Smooth muscle cell (in vitro differentiated cells): ENCODE measurements at regions not wholly inside any gene's neighbourhood (a gene's known extent, or its start where the extent isn't known, plus 50 kb on each side); places are given as distances from the start of the nearest gene placed in this dataset.

ENCODE experiments used
- DNase-seq: peaks from one replicate; lab custom pipeline; 2025; ENCODE audit not compliant: unreplicated experiment; lab: John Stamatoyannopoulos, UW
- H2AFZ ChIP-seq: fragments of 200-600 bp; sonication (generic); 2 replicates; pipeline ENCODE4 v1.6.0; 2016; ENCODE audit warnings: antibody characterized with exemption, low read depth, mild to moderate bottlenecking
- H3F3A ChIP-seq: fragments of 200-600 bp; sonication (generic); 2 replicates; pipeline ENCODE4 v1.6.0; 2017; ENCODE audit warnings: antibody characterized with exemption, low read depth
- H3K27ac ChIP-seq: fragments of 200-600 bp; sonication (generic); 2 replicates; pipeline ENCODE4 v1.5.1; 2016; ENCODE audit warnings: low read depth, mild to moderate bottlenecking
- H3K27me3 ChIP-seq: fragments of 200-600 bp; sonication (generic); 2 replicates; pipeline ENCODE4 v1.6.1; 2016; ENCODE audit warnings: low read depth, mild to moderate bottlenecking
- H3K36me3 ChIP-seq: fragments of 200-600 bp; sonication (generic); 2 replicates; pipeline ENCODE4 v1.5.1; 2016; ENCODE audit warnings: low read depth
- H3K4me1 ChIP-seq: fragments of 200-600 bp; sonication (generic); 2 replicates; pipeline ENCODE4 v1.5.1; 2016; ENCODE audit warnings: low read depth
- H3K4me2 ChIP-seq: fragments of 200-600 bp; sonication (generic); 2 replicates; pipeline ENCODE4 v1.6.0; 2016; ENCODE audit warnings: mild to moderate bottlenecking
- H3K4me3 ChIP-seq: fragments of 200-600 bp; sonication (generic); 2 replicates; pipeline ENCODE4 v1.5.1; 2016; ENCODE audit warnings: mild to moderate bottlenecking
- H3K79me2 ChIP-seq: fragments of 200-600 bp; sonication (generic); 2 replicates; pipeline ENCODE4 v1.6.0; 2016; ENCODE audit warnings: low read depth, mild to moderate bottlenecking
- H3K9ac ChIP-seq: fragments of 200-600 bp; sonication (generic); 2 replicates; pipeline ENCODE4 v1.6.0; 2016; ENCODE audit warnings: low read depth
- H3K9me3 ChIP-seq: fragments of 200-600 bp; sonication (generic); replicated peaks from 2 replicates; pipeline ENCODE4 v1.5.1; 2016; ENCODE audit warnings: low read depth
- H4K20me1 ChIP-seq: fragments of 200-600 bp; sonication (generic); 2 replicates; pipeline ENCODE4 v1.6.0; 2016; ENCODE audit warnings: low read depth
- CTCF ChIP-seq: fragments of 200-600 bp; sonication (generic); IDR thresholded peaks from 2 replicates; pipeline ENCODE4 v1.5.1; 2017; ENCODE audit warnings: borderline replicate concordance, mild to moderate bottlenecking, antibody characterized with exemption; ENCODE audit not compliant: insufficient read depth, poor library complexity, severe bottlenecking
- WGBS: methylation state at CpG from one replicate; pipeline ENCODE4 v1.1.7; 2016; ENCODE audit warnings: low lambda C conversion rate; 5-methylcytosine and 5-hydroxymethylcytosine counted together

- WGBS: 63% methylated on average over 3 of the region's 3 CpGs
These were observed 520.9 kb upstream of the PKN2 start for GRCh38 chr1:88163187-88163586.

GRCh38 chr1:88168126-88168525 lies 515.9 kb upstream of the PKN2 start:
- Histone ChIP-seq H3K79me2 (no peaks in the 10 kb centered on the region), H3K4me2 (no peak overlapping the region), H3K27ac (no peak overlapping the region), H3K4me1 (no peaks in the 10 kb centered on the region), H4K20me1 (no peaks in the 10 kb centered on the region), H3K27me3 (peaks cover 36% of the 10 kb centered on the region), H3K9ac (no peak overlapping the region), H3K4me3 (no peak overlapping the region), H3F3A (no peaks in the 10 kb centered on the region), H2AFZ (no peak overlapping the region), H3K36me3 (no peaks in the 10 kb centered on the region), H3K9me3 (no peaks in the 10 kb centered on the region)
- no peak for DNase-seq
- TF ChIP-seq CTCF: no peak

More at GRCh38 chr1:88163187-88163586, 520.9 kb upstream of the PKN2 start:
- Histone ChIP-seq H3K36me3 (no peaks in the 10 kb centered on the region), H3F3A (no peaks in the 10 kb centered on the region), H3K79me2 (no peaks in the 10 kb centered on the region), H3K4me1 (no peaks in the 10 kb centered on the region), H3K27me3 (peaks cover 11% of the 10 kb centered on the region), H3K4me3 (no peak overlapping the region), H2AFZ (no peak overlapping the region), H3K9me3 (no peaks in the 10 kb centered on the region), H3K9ac (no peak overlapping the region), H3K27ac (no peak overlapping the region), H4K20me1 (no peaks in the 10 kb centered on the region), H3K4me2 (no peak overlapping the region)
- TF ChIP-seq CTCF: no peak
- DNase-seq: no peak

GRCh38 chr1:88169139-88169538 lies 514.9 kb upstream of the PKN2 start:
- H3K27ac ChIP-seq: no peak overlapping the region
- no peaks in the 10 kb centered on the region for H3K9me3 ChIP-seq
- no peaks in the 10 kb centered on the region for H3K79me2 ChIP-seq
- DNase-seq: no peak
- no peaks in the 10 kb centered on the region for H3K4me1 ChIP-seq
- H3K36me3 ChIP-seq: no peaks in the 10 kb centered on the region
- no peak overlapping the region for H3K9ac ChIP-seq
- no peak overlapping the region for H3K4me2 ChIP-seq
- no peak overlapping the region for H2AFZ ChIP-seq
- H3F3A ChIP-seq: no peaks in the 10 kb centered on the region
- no peaks in the 10 kb centered on the region for H4K20me1 ChIP-seq
- no peak overlapping the region for H3K4me3 ChIP-seq
- peaks cover 36% of the 10 kb centered on the region for H3K27me3 ChIP-seq
- TF ChIP-seq CTCF: no peak
- 93% methylated on average over 3 of the region's 3 CpGs for WGBS

GRCh38 chr1:88169939-88170338 lies 514.1 kb upstream of the PKN2 start:
- Histone ChIP-seq H3K9me3 (no peaks in the 10 kb centered on the region), H3F3A (no peaks in the 10 kb centered on the region), H3K79me2 (no peaks in the 10 kb centered on the region), H3K27me3 (peaks cover 36% of the 10 kb centered on the region), H3K9ac (no peak overlapping the region), H4K20me1 (no peaks in the 10 kb centered on the region), H3K4me3 (no peak overlapping the region), H3K27ac (no peak overlapping the region), H3K4me2 (no peak overlapping the region), H3K4me1 (no peaks in the 10 kb centered on the region), H3K36me3 (no peaks in the 10 kb centered on the region), H2AFZ (no peak overlapping the region)
- no peak for TF ChIP-seq CTCF
- no peak for DNase-seq
